LNCAP (cell line): ENCODE measurements at regions not wholly inside any gene's neighbourhood (a gene's known extent, or its start where the extent isn't known, plus 50 kb on each side); places are given as distances from the start of the nearest gene placed in this dataset.

Source experiments
- CTCF ChIP-seq: fragments of 450-650 bp; IDR thresholded peaks from 2 replicates; pipeline ENCODE4 v1.5.1; 2017; ENCODE audit warnings: mild to moderate bottlenecking

- TF ChIP-seq CTCF = no peak
Observed at GRCh38 chr6:105897131-105897530, 189.0 kb upstream of the PRDM1 start.

GRCh38 chr6:105896821-105897095 lies 189.4 kb upstream of the PRDM1 start:
- TF ChIP-seq CTCF = no peak

GRCh38 chr6:105896052-105896820 lies 189.9 kb upstream of the PRDM1 start:
- no peak for TF ChIP-seq CTCF

GRCh38 chr6:105894556-105894955 lies 191.6 kb upstream of the PRDM1 start:
- no peak for TF ChIP-seq CTCF

- TF ChIP-seq CTCF = no peak
Observed at GRCh38 chr6:105893741-105894140, 192.4 kb upstream of the PRDM1 start.

GRCh38 chr6:105892577-105893262 lies 193.4 kb upstream of the PRDM1 start:
- no peak for TF ChIP-seq CTCF

GRCh38 chr6:105890521-105891244 lies 195.5 kb upstream of the PRDM1 start:
- no peak for TF ChIP-seq CTCF
